ENCODE measurements at regions not wholly inside any gene's neighbourhood (a gene's known extent, or its start where the extent isn't known, plus 50 kb on each side); places are given as distances from the start of the nearest gene placed in this dataset.
"Not testable (repeated sequence)": the region's sequence is repeated elsewhere in the genome, so short reads cannot be mapped to it uniquely, and the experiment has no call there.

GRCh38 chr5:82487131-82487530 is 209.0 kb upstream of the RPS23 start:
- no peaks in the 10 kb centered on the region for H3K36me3 ChIP-seq (replicated peaks)
- no peaks in the 10 kb centered on the region for H3K4me1 ChIP-seq
- in situ Hi-C loops (cut with MboI; ENCODE audit: low sequenced_read_pairs), result no loop called here
- H3K9me3 ChIP-seq, result no peaks in the 10 kb centered on the region
- no peaks in the 10 kb centered on the region for H3K27me3 ChIP-seq (ENCODE audit: low read depth)
- no peak for DNase-seq (ENCODE audit: low spot score in 2 of 2)
- no peak overlapping the region for H3K4me3 ChIP-seq

GRCh38 chr5:82480331-82480730 is 202.2 kb upstream of the RPS23 start:
- Histone ChIP-seq H3K4me3 (no peak overlapping the region), H3K9me3 (no peaks in the 10 kb centered on the region), H3K4me1 (no peaks in the 10 kb centered on the region), H3K36me3 (replicated peaks) (no peaks in the 10 kb centered on the region), H3K27me3 (ENCODE audit: low read depth) (no peaks in the 10 kb centered on the region)
- in situ Hi-C loops (cut with MboI; ENCODE audit: low sequenced_read_pairs), result no loop called here
- no peak for DNase-seq (ENCODE audit: low spot score in 2 of 2)

- Histone ChIP-seq H3K27me3 (ENCODE audit: low read depth) (no peaks in the 10 kb centered on the region), H3K4me3 (no peak overlapping the region), H3K4me1 (no peaks in the 10 kb centered on the region), H3K36me3 (replicated peaks) (no peaks in the 10 kb centered on the region), H3K9me3 (no peaks in the 10 kb centered on the region)
- in situ Hi-C loops (cut with MboI; ENCODE audit: low sequenced_read_pairs), result no loop called here
- DNase-seq (ENCODE audit: low spot score in 2 of 2), result no peak
These were observed 198.0 kb upstream of the RPS23 start for GRCh38 chr5:82476155-82476554.

GRCh38 chr5:82473262-82473661 is 195.1 kb upstream of the RPS23 start:
- Histone ChIP-seq H3K9me3 (no peaks in the 10 kb centered on the region), H3K4me3 (no peak overlapping the region), H3K4me1 (no peaks in the 10 kb centered on the region), H3K36me3 (replicated peaks) (no peaks in the 10 kb centered on the region), H3K27me3 (ENCODE audit: low read depth) (no peaks in the 10 kb centered on the region)
- in situ Hi-C loops (cut with MboI; ENCODE audit: low sequenced_read_pairs), result no loop called here
- DNase-seq (ENCODE audit: low spot score in 2 of 2), result no peak

GRCh38 chr5:82470185-82470994 is 192.2 kb upstream of the RPS23 start:
- Histone ChIP-seq H3K4me1 (no peaks in the 10 kb centered on the region), H3K4me3 (no peak overlapping the region), H3K36me3 (replicated peaks) (no peaks in the 10 kb centered on the region), H3K27me3 (ENCODE audit: low read depth) (no peaks in the 10 kb centered on the region), H3K9me3 (no peaks in the 10 kb centered on the region)
- in situ Hi-C loops (cut with MboI; ENCODE audit: low sequenced_read_pairs), result no loop called here
- DNase-seq (ENCODE audit: low spot score in 2 of 2), result no peak

- no peak for DNase-seq (ENCODE audit: low spot score in 2 of 2)
- in situ Hi-C loops (cut with MboI; ENCODE audit: low sequenced_read_pairs), result no loop called here
These were observed 188.9 kb upstream of the RPS23 start for GRCh38 chr5:82466986-82467561.

GRCh38 chr5:82465235-82465634 is 187.1 kb upstream of the RPS23 start:
- no peak for DNase-seq (ENCODE audit: low spot score in 2 of 2)
- H3K9me3 ChIP-seq, result no peaks in the 10 kb centered on the region
- in situ Hi-C loops (cut with MboI; ENCODE audit: low sequenced_read_pairs), result no loop called here
- no peak overlapping the region for H3K4me3 ChIP-seq
- H3K4me1 ChIP-seq, result no peaks in the 10 kb centered on the region
- H3K36me3 ChIP-seq (replicated peaks), result no peaks in the 10 kb centered on the region
- H3K27me3 ChIP-seq (ENCODE audit: low read depth), result no peaks in the 10 kb centered on the region

More at GRCh38 chr5:82466986-82467561, 188.9 kb upstream of the RPS23 start:
- no peak overlapping the region for H3K4me3 ChIP-seq
- no peaks in the 10 kb centered on the region for H3K9me3 ChIP-seq
- no peaks in the 10 kb centered on the region for H3K27me3 ChIP-seq (ENCODE audit: low read depth)
- no peaks in the 10 kb centered on the region for H3K36me3 ChIP-seq (replicated peaks)
- H3K4me1 ChIP-seq, result no peaks in the 10 kb centered on the region

- H3K27me3 ChIP-seq (ENCODE audit: low read depth), result no peaks in the 10 kb centered on the region
- no peaks in the 10 kb centered on the region for H3K36me3 ChIP-seq (replicated peaks)
- in situ Hi-C loops (cut with MboI; ENCODE audit: low sequenced_read_pairs), result no loop called here
- no peak for DNase-seq (ENCODE audit: low spot score in 2 of 2)
- no peaks in the 10 kb centered on the region for H3K9me3 ChIP-seq
- H3K4me3 ChIP-seq, result no peak overlapping the region
- no peaks in the 10 kb centered on the region for H3K4me1 ChIP-seq
These were observed 181.5 kb upstream of the RPS23 start for GRCh38 chr5:82459626-82460025.

- DNase-seq (ENCODE audit: low spot score in 2 of 2); H3K4me1 ChIP-seq; H3K9me3 ChIP-seq; in situ Hi-C loops (cut with MboI; ENCODE audit: low sequenced_read_pairs); H3K36me3 ChIP-seq (replicated peaks); H3K27me3 ChIP-seq (ENCODE audit: low read depth); H3K4me3 ChIP-seq: not testable (repeated sequence)
These were observed 177.2 kb upstream of the RPS23 start for GRCh38 chr5:82455317-82455716.

GRCh38 chr5:82448374-82448773 is 170.2 kb upstream of the RPS23 start:
- Histone ChIP-seq H3K9me3 (no peaks in the 10 kb centered on the region), H3K27me3 (ENCODE audit: low read depth) (no peaks in the 10 kb centered on the region), H3K36me3 (replicated peaks) (no peaks in the 10 kb centered on the region), H3K4me1 (no peaks in the 10 kb centered on the region), H3K4me3 (no peak overlapping the region)
- DNase-seq (ENCODE audit: low spot score in 2 of 2), result no peak
- in situ Hi-C loops (cut with MboI; ENCODE audit: low sequenced_read_pairs), result no loop called here

GRCh38 chr5:82447913-82448312 is 169.8 kb upstream of the RPS23 start:
- Histone ChIP-seq H3K36me3 (replicated peaks) (no peaks in the 10 kb centered on the region), H3K4me1 (no peaks in the 10 kb centered on the region), H3K4me3 (no peak overlapping the region), H3K27me3 (ENCODE audit: low read depth) (no peaks in the 10 kb centered on the region), H3K9me3 (no peaks in the 10 kb centered on the region)
- in situ Hi-C loops (cut with MboI; ENCODE audit: low sequenced_read_pairs), result no loop called here
- DNase-seq (ENCODE audit: low spot score in 2 of 2), result no peak

GRCh38 chr5:82446809-82447208 is 168.7 kb upstream of the RPS23 start:
- Histone ChIP-seq H3K9me3 (no peaks in the 10 kb centered on the region), H3K4me3 (no peak overlapping the region), H3K4me1 (no peaks in the 10 kb centered on the region), H3K36me3 (replicated peaks) (no peaks in the 10 kb centered on the region), H3K27me3 (ENCODE audit: low read depth) (no peaks in the 10 kb centered on the region)
- in situ Hi-C loops (cut with MboI; ENCODE audit: low sequenced_read_pairs), result no loop called here
- no peak for DNase-seq (ENCODE audit: low spot score in 2 of 2)

- in situ Hi-C loops (cut with MboI; ENCODE audit: low sequenced_read_pairs), result no loop called here
- Histone ChIP-seq H3K4me1 (no peaks in the 10 kb centered on the region), H3K36me3 (replicated peaks) (no peaks in the 10 kb centered on the region), H3K9me3 (no peaks in the 10 kb centered on the region), H3K27me3 (ENCODE audit: low read depth) (no peaks in the 10 kb centered on the region), H3K4me3 (no peak overlapping the region)
- DNase-seq (ENCODE audit: low spot score in 2 of 2), result no peak
These were observed 167.7 kb upstream of the RPS23 start for GRCh38 chr5:82445726-82446335.

GRCh38 chr5:82439750-82440445 is 161.7 kb upstream of the RPS23 start:
- Histone ChIP-seq H3K27me3 (ENCODE audit: low read depth) (no peaks in the 10 kb centered on the region), H3K9me3 (0 out of 2 replicates have a peak, but pooled peaks cover 2% of the 10 kb centered on the region), H3K4me3 (no peak overlapping the region), H3K36me3 (replicated peaks) (no peaks in the 10 kb centered on the region), H3K4me1 (no peaks in the 10 kb centered on the region)
- in situ Hi-C loops (cut with MboI; ENCODE audit: low sequenced_read_pairs), result no loop called here
- DNase-seq (ENCODE audit: low spot score in 2 of 2), result no peak
